ENCODE measurements at regions not wholly inside any gene's neighbourhood (a gene's known extent, or its start where the extent isn't known, plus 50 kb on each side); places are given as distances from the start of the nearest gene placed in this dataset.

GRCh38 chr13:61770681-61771080 is 355.0 kb upstream of the PCDH20 start:
- no peak overlapping the region for H3K4me3 ChIP-seq (ENCODE audit: low read length)
- DNase-seq (ENCODE audit: low read depth, low spot score) = no peak

GRCh38 chr13:61768175-61768574 is 352.5 kb upstream of the PCDH20 start:
- DNase-seq (ENCODE audit: low read depth, low spot score) = no peak
- no peak overlapping the region for H3K4me3 ChIP-seq (ENCODE audit: low read length)

- H3K4me3 ChIP-seq (ENCODE audit: low read length) = no peak overlapping the region
- no peak for DNase-seq (ENCODE audit: low read depth, low spot score)
Observed at GRCh38 chr13:61766667-61767058, 351.0 kb upstream of the PCDH20 start.

- H3K4me3 ChIP-seq (ENCODE audit: low read length) = no peak overlapping the region
- no peak for DNase-seq (ENCODE audit: low read depth, low spot score)
Observed at GRCh38 chr13:61765940-61766666, 350.5 kb upstream of the PCDH20 start.

- no peak overlapping the region for H3K4me3 ChIP-seq (ENCODE audit: low read length)
- DNase-seq (ENCODE audit: low read depth, low spot score) = no peak
Observed at GRCh38 chr13:61765181-61765742, 349.6 kb upstream of the PCDH20 start.

- no peak for DNase-seq (ENCODE audit: low read depth, low spot score)
- H3K4me3 ChIP-seq (ENCODE audit: low read length) = no peak overlapping the region
Observed at GRCh38 chr13:61761690-61762089, 346.0 kb upstream of the PCDH20 start.

- DNase-seq (ENCODE audit: low read depth, low spot score) = no peak
- no peak overlapping the region for H3K4me3 ChIP-seq (ENCODE audit: low read length)
Observed at GRCh38 chr13:61760102-61760501, 344.5 kb upstream of the PCDH20 start.

GRCh38 chr13:61756031-61756430 is 340.4 kb upstream of the PCDH20 start:
- H3K4me3 ChIP-seq (ENCODE audit: low read length) = no peak overlapping the region
- no peak for DNase-seq (ENCODE audit: low read depth, low spot score)

GRCh38 chr13:61751039-61751438 is 335.4 kb upstream of the PCDH20 start:
- no peak overlapping the region for H3K4me3 ChIP-seq (ENCODE audit: low read length)
- no peak for DNase-seq (ENCODE audit: low read depth, low spot score)

GRCh38 chr13:61738236-61738750 is 322.6 kb upstream of the PCDH20 start:
- no peak overlapping the region for H3K4me3 ChIP-seq (ENCODE audit: low read length)
- DNase-seq (ENCODE audit: low read depth, low spot score) = no peak

- no peak for DNase-seq (ENCODE audit: low read depth, low spot score)
- H3K4me3 ChIP-seq (ENCODE audit: low read length) = no peak overlapping the region
Observed at GRCh38 chr13:61734683-61735082, 319.0 kb upstream of the PCDH20 start.

GRCh38 chr13:61728471-61728870 is 312.8 kb upstream of the PCDH20 start:
- DNase-seq (ENCODE audit: low read depth, low spot score) = no peak
- no peak overlapping the region for H3K4me3 ChIP-seq (ENCODE audit: low read length)

GRCh38 chr13:61727767-61728166 is 312.1 kb upstream of the PCDH20 start:
- no peak for DNase-seq (ENCODE audit: low read depth, low spot score)
- no peak overlapping the region for H3K4me3 ChIP-seq (ENCODE audit: low read length)

- H3K4me3 ChIP-seq (ENCODE audit: low read length) = no peak overlapping the region
- DNase-seq (ENCODE audit: low read depth, low spot score) = no peak
Observed at GRCh38 chr13:61725806-61726205, 310.2 kb upstream of the PCDH20 start.

- DNase-seq (ENCODE audit: low read depth, low spot score) = no peak
- no peak overlapping the region for H3K4me3 ChIP-seq (ENCODE audit: low read length)
Observed at GRCh38 chr13:61722119-61722518, 306.5 kb upstream of the PCDH20 start.

- no peak overlapping the region for H3K4me3 ChIP-seq (ENCODE audit: low read length)
- no peak for DNase-seq (ENCODE audit: low read depth, low spot score)
Observed at GRCh38 chr13:61712621-61713020, 297.0 kb upstream of the PCDH20 start.

GRCh38 chr13:61709258-61709657 is 293.6 kb upstream of the PCDH20 start:
- H3K4me3 ChIP-seq (ENCODE audit: low read length) = no peak overlapping the region
- no peak for DNase-seq (ENCODE audit: low read depth, low spot score)

GRCh38 chr13:61706899-61707298 is 291.2 kb upstream of the PCDH20 start:
- DNase-seq (ENCODE audit: low read depth, low spot score) = no peak
- no peak overlapping the region for H3K4me3 ChIP-seq (ENCODE audit: low read length)

- H3K4me3 ChIP-seq (ENCODE audit: low read length) = no peak overlapping the region
- no peak for DNase-seq (ENCODE audit: low read depth, low spot score)
Observed at GRCh38 chr13:61700620-61701019, 285.0 kb upstream of the PCDH20 start.

GRCh38 chr13:61700181-61700580 is 284.5 kb upstream of the PCDH20 start:
- no peak for DNase-seq (ENCODE audit: low read depth, low spot score)

GRCh38 chr13:61696676-61697075 is 281.0 kb upstream of the PCDH20 start:
- DNase-seq (ENCODE audit: low read depth, low spot score) = no peak
- no peak overlapping the region for H3K4me3 ChIP-seq (ENCODE audit: low read length)

More at GRCh38 chr13:61700181-61700580, 284.5 kb upstream of the PCDH20 start:
- H3K4me3 ChIP-seq (ENCODE audit: low read length) = no peak overlapping the region

Data from Jurkat, Clone E6-1 (cell line).